Suppressor macrophage treated with lipopolysaccharide for 1 hour (primary cell): ENCODE measurements at regions not wholly inside any gene's neighbourhood (a gene's known extent, or its start where the extent isn't known, plus 50 kb on each side); places are given as distances from the start of the nearest gene placed in this dataset.

Source experiments
- DNase-seq, 3 donors: peaks; one replicate each; pipeline ENCODE4 v3.0.0-alpha.2; 2020 to 2022

- DNase-seq: peak in 1 of 3 donors; percentile 10
Measured at GRCh38 chr12:61857968-61858367, 402.2 kb upstream of the USP15 start.

GRCh38 chr12:61860451-61860850 is 399.8 kb upstream of the USP15 start:
- no peak for DNase-seq

- DNase-seq: no peak
Measured at GRCh38 chr12:61862986-61863385, 397.2 kb upstream of the USP15 start.

GRCh38 chr12:61863811-61864210 is 396.4 kb upstream of the USP15 start:
- DNase-seq: no peak

GRCh38 chr12:61869796-61870195 is 390.4 kb upstream of the USP15 start:
- no peak for DNase-seq

- peak; percentile 64 to 74 (median 69) for DNase-seq
Measured at GRCh38 chr12:61870658-61871484, 389.3 kb upstream of the USP15 start.

GRCh38 chr12:61871485-61871810 is 388.8 kb upstream of the USP15 start:
- DNase-seq: peak in 2 of 3 donors; percentile 6 to 15

- DNase-seq: no peak
Measured at GRCh38 chr12:61879229-61879628, 381.0 kb upstream of the USP15 start.

- DNase-seq: no peak
Measured at GRCh38 chr12:61880186-61880585, 380.0 kb upstream of the USP15 start.

GRCh38 chr12:61891632-61892031 is 368.6 kb upstream of the USP15 start:
- DNase-seq: peak; percentile 43 to 45 (median 44)

- DNase-seq: no peak
Measured at GRCh38 chr12:61894168-61894567, 366.0 kb upstream of the USP15 start.

- DNase-seq: no peak
Measured at GRCh38 chr12:61896436-61896835, 363.8 kb upstream of the USP15 start.

GRCh38 chr12:61902403-61902802 is 357.8 kb upstream of the USP15 start:
- DNase-seq: no peak

- no peak for DNase-seq
Measured at GRCh38 chr12:61911113-61911512, 349.1 kb upstream of the USP15 start.

GRCh38 chr12:61915420-61915819 is 344.8 kb upstream of the USP15 start:
- DNase-seq: peak; percentile 73 to 81 (median 75)

- peak in 1 of 3 donors; percentile 7 for DNase-seq
Measured at GRCh38 chr12:61916831-61917230, 343.4 kb upstream of the USP15 start.

- peak; percentile 6 to 58 (median 38) for DNase-seq
Measured at GRCh38 chr12:61919686-61920085, 340.5 kb upstream of the USP15 start.

- DNase-seq: no peak
Measured at GRCh38 chr12:61920230-61920629, 340.0 kb upstream of the USP15 start.

- no peak for DNase-seq
Measured at GRCh38 chr12:61923152-61923551, 337.1 kb upstream of the USP15 start.

- DNase-seq: no peak
Measured at GRCh38 chr12:61934564-61934963, 325.6 kb upstream of the USP15 start.

GRCh38 chr12:61939977-61940376 is 320.2 kb upstream of the USP15 start:
- no peak for DNase-seq

- no peak for DNase-seq
Measured at GRCh38 chr12:61956545-61956944, 303.7 kb upstream of the USP15 start.

GRCh38 chr12:61974461-61974860 is 285.7 kb upstream of the USP15 start:
- DNase-seq: no peak

- no peak for DNase-seq
Measured at GRCh38 chr12:61985830-61986229, 274.4 kb upstream of the USP15 start.

- DNase-seq: no peak
Measured at GRCh38 chr12:61987173-61987572, 273.0 kb upstream of the USP15 start.
